ENCODE measurements at regions not wholly inside any gene's neighbourhood (a gene's known extent, or its start where the extent isn't known, plus 50 kb on each side); places are given as distances from the start of the nearest gene placed in this dataset.
A peak's percentile ranks its signal among the peaks of the same experiment; 100 is the strongest.

GRCh38 chr9:81844131-81844567 is 84.1 kb upstream of the SPATA31D4 start:
- no peak overlapping the region for H3K4me3 ChIP-seq (ENCODE audit: low read depth, low read length)
- no peak for DNase-seq (ENCODE audit: low read depth)
- TF ChIP-seq, protein P1, sequence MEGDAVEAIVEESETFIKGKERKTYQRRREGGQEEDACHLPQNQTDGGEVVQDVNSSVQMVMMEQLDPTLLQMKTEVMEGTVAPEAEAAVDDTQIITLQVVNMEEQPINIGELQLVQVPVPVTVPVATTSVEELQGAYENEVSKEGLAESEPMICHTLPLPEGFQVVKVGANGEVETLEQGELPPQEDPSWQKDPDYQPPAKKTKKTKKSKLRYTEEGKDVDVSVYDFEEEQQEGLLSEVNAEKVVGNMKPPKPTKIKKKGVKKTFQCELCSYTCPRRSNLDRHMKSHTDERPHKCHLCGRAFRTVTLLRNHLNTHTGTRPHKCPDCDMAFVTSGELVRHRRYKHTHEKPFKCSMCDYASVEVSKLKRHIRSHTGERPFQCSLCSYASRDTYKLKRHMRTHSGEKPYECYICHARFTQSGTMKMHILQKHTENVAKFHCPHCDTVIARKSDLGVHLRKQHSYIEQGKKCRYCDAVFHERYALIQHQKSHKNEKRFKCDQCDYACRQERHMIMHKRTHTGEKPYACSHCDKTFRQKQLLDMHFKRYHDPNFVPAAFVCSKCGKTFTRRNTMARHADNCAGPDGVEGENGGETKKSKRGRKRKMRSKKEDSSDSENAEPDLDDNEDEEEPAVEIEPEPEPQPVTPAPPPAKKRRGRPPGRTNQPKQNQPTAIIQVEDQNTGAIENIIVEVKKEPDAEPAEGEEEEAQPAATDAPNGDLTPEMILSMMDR (conservative IDR thresholded peaks at IDR 0.05; ENCODE audit: low read depth, low read length): no peak

DNA sequence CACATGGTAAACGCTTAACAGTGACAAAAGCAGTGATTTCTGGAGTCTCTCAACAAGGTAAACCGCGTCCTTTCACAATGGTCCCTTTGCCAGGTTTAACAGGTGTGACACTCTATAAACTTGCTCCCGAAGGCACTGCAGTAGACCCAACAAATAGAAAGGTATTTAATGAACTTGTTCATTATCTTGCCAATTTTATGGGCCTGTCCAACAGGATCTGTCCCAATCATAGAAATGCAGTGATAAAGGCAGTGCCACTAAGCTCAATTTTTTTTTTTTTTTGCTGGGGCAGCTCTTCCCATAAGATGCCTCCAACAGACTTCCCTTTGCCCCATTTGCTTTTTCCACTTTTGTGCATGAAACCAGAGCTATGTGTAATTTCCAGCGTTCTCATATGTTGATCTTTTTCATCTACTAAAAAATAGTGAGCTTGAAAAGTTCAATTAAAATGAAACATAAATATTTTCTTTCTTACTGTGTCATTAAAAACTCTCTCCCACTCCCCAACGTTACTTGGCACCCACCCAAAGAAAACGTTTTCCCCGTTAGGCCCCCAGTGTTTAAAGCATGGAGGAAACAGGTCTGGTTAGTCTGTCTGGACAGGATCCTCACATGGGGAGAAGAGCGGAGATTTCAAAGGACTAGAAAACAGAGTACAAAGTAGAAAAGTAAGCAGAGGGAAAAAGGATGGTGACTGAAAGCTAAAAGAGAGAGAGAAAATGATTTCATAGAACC is 80.9 kb upstream of the SPATA31D4 start:
- DNase-seq (ENCODE audit: low read depth): no peak
- TF ChIP-seq, protein P1 (conservative IDR thresholded peaks at IDR 0.05; ENCODE audit: low read depth, low read length): no peak
- H3K4me3 ChIP-seq (ENCODE audit: low read depth, low read length): no peak overlapping the region

DNA sequence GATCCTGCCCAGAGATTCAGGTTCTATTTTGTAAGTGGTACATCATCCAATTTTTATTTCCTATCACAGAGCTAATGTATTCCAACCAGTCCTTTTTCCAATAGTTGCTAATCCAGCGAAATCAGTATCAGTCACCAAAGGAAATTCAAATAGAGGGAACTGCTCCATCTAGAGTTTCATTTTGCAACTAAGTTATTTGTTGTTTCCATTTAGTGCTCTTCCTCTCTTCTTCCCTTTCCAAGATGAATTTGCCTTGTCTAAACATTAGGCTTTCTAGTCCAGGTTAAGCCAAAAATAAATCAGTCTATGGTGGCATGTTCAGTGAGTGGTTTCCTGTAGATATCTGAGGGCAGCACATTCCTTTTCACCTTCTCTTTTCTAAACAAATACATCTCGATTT is 79.8 kb upstream of the SPATA31D4 start:
- H3K4me3 ChIP-seq (ENCODE audit: low read depth, low read length): no peak overlapping the region
- TF ChIP-seq, protein P1 (conservative IDR thresholded peaks at IDR 0.05; ENCODE audit: low read depth, low read length): peak; percentile 56
- DNase-seq (ENCODE audit: low read depth): no peak

- no peak for DNase-seq (ENCODE audit: low read depth)
- no peak overlapping the region for H3K4me3 ChIP-seq (ENCODE audit: low read depth, low read length)
- TF ChIP-seq, protein P1 (conservative IDR thresholded peaks at IDR 0.05; ENCODE audit: low read depth, low read length): no peak
Observed at GRCh38 chr9:81849631-81850259, 78.5 kb upstream of the SPATA31D4 start.

DNA sequence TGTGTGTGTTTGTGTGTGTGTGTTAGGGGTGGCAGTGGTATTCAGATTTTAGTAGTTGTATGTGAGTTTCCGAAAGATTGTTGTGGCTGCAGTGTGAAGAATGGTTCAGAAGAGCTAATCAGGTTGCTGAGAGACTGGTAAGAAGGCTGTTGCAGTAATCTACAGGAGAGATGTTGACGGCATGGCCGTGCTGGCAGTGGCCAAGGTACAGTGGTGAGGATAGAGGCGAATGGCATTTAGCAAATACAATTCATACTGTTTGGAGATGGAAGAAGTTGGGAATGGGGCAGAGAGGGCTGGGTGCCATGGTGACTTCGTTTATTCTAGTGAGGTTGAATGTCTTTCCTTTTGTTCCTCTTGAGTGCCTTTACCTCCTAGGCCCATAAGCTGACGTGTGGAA is 77.5 kb upstream of the SPATA31D4 start:
- no peak for DNase-seq (ENCODE audit: low read depth)
- no peak overlapping the region for H3K4me3 ChIP-seq (ENCODE audit: low read depth, low read length)
- TF ChIP-seq, protein P1 (conservative IDR thresholded peaks at IDR 0.05; ENCODE audit: low read depth, low read length): no peak

DNA sequence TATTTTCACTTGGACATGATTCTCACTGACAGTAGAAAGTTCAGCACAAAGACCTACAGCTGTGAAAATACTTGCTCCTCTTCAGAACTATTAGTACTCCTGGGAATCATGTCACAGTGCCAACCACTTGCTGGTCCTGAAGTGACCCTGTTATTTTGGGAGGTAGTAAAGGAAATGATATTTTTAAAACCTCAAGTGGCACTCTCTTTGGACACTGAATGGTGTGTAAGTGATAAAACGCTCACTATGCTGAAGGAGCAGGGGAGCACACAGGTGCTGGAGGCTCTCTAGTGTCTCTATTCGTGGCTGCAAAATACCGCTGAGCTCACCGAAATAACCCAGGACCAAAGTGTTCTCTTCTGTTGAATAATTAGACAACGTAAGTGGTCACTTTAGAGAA is 76.9 kb upstream of the SPATA31D4 start:
- no peak for DNase-seq (ENCODE audit: low read depth)
- no peak overlapping the region for H3K4me3 ChIP-seq (ENCODE audit: low read depth, low read length)
- TF ChIP-seq, protein P1 (conservative IDR thresholded peaks at IDR 0.05; ENCODE audit: low read depth, low read length): no peak

- no peak for DNase-seq (ENCODE audit: low read depth)
- no peak overlapping the region for H3K4me3 ChIP-seq (ENCODE audit: low read depth, low read length)
- TF ChIP-seq, protein P1 (conservative IDR thresholded peaks at IDR 0.05; ENCODE audit: low read depth, low read length): no peak
Observed at GRCh38 chr9:81852820-81853219, 75.4 kb upstream of the SPATA31D4 start.
